GM18858 (cell line): ENCODE measurements at regions not wholly inside any gene's neighbourhood (a gene's known extent, or its start where the extent isn't known, plus 50 kb on each side); places are given as distances from the start of the nearest gene placed in this dataset.
"Not testable (repeated sequence)": the region's sequence is repeated elsewhere in the genome, so short reads cannot be mapped to it uniquely, and the experiment has no call there.

Source experiments
- ATAC-seq: cut with Tn5 transposase; IDR thresholded peaks from one replicate; pipeline ENCODE4 v1.9.1; 2021; ENCODE audit not compliant: unreplicated experiment

DNA sequence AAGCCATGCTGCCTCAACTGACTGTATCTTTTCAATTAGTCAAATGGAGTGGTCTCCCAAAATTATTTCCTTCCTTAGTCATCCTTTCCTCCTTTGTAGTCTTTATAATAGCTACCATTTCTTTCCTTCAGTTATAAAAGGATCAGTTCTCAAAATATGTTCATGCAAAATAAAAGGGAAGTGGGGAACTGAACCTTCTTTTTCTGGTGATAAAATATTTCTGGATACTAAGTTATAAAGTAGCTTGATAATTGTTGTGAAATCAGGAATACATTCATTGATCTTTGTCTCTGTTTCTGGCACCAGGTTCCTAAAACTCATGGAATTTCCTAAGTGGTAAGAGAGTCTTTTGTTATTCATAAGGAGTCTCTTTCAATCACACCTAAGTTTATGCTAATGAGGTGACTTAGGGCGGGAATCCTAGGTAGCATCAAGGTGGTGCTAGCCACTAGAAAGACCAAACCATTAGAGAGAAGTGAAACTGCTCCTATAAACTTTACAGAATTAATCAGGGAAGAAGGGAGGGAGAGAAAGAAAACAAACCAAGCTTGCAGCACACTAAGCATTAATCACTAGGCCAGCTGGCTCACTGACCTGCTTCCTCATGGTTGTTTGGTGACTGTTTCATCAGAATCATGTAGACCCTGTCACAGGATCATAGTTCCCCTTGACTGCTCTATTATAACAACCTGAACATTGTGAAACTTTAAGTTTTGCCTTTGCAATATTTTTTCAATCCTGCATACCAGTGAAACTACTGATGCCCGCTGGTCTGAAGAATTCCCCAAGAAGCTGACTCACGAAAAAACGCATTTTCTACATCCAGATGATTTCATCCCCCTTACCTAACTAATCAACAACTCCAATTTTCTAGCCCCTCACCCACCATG, 161.6 kb upstream of the PTBP2 start:
- no peak for ATAC-seq

DNA sequence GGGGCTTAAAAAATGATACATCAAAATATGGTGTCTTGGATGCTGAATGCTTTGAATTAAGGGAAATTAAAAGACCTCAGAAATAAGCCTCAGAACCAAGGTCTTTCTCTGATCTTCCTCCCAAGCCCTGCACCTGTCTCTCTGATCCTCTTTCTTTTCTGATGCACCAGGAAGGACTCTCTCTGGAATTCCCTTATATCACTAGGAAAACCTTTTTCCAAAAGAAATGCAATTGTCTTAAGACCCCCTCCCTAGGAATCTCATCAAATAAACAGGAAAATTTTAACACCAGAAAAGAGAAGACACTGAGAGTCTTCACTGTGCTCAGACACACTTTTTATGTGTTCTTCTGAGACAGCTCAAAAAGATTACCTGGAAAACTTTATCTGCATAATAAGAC, 159.5 kb upstream of the PTBP2 start:
- ATAC-seq: no peak

DNA sequence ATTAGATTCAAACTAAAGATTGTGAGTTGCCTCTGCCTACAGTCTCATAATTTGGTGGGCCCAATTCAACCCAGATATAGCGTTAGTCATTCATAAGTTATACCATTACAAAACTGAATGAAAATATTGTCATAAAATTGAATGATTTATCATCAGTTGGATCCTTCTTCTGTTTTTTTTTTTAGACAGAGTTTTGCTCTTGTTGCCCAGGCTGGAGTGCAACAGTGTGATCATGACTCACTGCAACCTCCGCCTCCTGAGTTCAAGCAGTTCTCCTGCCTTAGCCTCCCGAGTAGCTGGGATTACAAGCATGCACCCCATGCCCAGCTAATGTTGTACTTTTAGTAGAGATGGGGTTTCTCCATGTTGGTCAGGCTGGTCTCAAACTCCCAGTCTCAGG, 157.2 kb upstream of the PTBP2 start:
- ATAC-seq: not testable (repeated sequence)

DNA sequence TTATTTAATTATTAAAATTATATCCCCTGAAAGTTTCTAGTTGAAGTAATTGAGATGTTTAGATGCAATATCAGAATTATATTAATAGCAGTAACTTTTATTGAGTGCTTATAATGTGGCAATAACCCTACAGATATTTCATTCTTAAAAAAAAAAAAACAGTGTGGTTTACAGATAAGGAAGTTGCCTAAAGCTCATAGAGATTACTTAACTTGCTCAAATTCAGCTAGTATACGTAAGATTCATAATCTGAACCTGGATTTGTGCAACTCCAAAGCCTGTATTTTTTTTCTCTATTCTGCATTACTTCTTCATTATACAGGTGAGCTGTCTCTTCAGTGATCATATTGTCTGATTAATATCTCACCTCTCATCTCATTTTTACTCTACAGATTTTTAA, 156.0 kb upstream of the PTBP2 start:
- no peak for ATAC-seq

DNA sequence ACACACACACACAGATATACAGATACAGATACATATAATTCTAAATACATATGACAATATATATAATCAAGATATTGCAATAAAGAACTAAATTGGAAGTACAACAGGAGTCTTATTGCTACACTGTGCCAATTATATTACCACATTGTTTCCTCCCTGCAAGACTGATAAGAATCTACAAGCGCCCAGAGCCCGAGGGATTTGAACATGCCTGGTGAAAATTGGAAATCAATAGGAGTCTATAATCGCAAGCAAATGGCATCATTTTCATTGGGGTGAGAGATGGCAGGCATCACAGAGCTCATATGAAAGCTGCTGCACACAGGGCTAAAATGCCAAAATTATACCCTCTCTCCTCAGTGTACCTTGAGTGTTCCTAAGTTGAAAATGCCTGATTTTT, 152.9 kb upstream of the PTBP2 start:
- ATAC-seq: no peak

DNA sequence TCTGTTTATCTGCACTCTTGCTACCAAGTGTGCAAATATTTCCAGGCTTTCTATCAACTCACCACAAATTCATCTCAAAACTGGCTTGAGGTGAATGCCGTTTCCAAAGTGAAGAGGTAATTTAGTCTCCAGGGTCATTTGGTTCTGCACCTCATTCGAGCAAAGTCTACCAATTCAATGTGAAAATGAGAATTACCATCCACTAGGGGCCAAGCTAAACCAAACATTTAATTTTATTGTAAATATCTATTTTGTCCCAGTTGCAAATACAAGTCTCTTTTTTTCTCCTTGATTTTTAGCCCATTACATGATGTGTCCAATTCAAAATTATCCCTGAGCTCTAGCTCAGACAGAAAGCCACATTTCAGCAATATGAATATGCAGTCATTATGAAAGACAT, 152.3 kb upstream of the PTBP2 start:
- no peak for ATAC-seq

DNA sequence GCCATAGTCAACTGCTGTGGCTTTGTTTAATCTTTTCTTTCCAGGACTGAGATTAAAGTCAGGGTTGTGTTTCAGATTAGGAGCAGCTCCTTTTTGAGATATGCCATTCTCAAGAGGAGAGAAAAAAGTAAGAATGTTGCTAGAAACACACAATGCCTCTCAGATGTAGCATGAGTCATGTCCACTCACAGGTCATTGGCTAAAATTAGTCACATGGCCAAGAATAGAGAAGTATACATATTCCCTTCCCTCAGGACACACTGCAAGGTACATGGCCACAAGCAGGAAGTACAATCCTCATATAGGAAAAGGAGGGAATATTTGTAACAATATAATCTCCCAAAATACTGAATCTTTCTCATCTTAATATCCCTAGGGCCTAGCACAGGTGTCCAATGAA, 141.9 kb upstream of the PTBP2 start:
- ATAC-seq: no peak

DNA sequence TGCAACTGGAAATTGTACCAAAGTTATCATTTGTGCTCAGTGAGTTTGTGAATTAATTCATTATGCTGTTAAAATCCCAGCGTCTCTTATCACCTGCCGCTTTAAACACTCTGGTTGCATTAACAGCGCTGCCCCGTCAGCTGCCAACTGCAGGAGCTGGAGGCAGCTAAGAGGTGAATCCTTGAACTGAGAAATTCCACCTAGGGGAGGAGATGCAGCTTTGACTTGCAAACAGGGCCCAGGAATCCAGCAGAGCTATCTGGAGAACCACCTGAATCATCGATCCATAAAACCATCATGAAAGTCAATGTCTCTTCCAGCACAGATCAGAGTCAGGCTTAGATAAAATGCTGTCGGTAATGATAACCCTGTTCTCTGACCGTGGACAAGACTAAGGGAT, 140.7 kb upstream of the PTBP2 start:
- ATAC-seq: no peak

DNA sequence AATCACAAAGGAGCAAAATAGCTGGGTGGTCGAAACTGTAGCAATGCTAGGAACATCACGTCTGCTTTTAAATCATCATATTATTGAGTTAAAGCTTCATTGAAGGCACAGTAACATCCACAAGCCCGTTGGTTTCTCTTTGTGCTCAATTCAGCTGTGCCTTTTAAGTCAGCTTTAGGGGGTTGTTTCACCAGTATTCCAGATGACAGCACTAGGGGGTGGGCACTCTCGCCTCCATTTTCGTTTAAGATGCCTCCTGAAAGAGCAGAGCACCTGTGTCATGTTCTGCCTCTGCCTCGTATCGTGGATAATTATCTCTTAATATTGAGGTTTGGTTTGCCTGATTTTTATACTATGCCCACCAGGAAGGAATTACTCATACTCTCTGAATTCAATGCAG, 139.8 kb upstream of the PTBP2 start:
- no peak for ATAC-seq

DNA sequence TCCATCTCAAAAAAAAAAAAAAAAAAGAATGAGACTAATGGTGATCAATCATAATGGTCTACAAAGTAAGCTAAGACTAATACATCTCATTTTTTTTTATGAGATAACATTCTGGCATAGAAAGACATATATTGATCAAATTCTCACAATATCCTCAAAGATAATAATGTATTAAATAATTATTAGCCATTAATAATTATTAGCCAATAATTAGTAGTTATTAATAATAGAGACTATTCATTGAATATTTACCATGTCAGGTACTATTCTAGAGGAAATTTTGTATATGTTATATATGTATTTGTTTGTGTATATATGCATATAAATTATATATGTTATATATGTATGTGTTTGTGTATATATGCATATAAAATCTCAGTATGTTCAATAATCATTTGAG, 137.7 kb upstream of the PTBP2 start:
- no peak for ATAC-seq

DNA sequence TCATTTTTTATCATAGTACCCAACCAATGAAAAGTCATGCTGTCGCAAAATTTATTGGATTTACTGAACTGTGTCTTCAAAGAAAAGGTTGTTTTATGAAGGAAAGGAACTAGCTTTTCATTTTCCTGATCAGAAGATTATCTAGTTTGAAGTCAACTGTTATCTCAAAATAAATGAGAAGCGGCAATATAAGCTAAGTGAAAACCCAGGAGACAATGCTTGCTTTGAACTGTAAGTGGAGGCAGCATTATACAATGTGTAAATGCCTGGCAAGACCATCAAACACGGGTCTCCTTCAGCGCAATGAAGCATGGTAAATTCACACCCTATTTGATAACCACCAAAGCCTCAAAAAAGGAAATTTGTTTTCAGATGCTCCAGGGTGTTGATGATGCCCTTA, 134.4 kb upstream of the PTBP2 start:
- no peak for ATAC-seq

DNA sequence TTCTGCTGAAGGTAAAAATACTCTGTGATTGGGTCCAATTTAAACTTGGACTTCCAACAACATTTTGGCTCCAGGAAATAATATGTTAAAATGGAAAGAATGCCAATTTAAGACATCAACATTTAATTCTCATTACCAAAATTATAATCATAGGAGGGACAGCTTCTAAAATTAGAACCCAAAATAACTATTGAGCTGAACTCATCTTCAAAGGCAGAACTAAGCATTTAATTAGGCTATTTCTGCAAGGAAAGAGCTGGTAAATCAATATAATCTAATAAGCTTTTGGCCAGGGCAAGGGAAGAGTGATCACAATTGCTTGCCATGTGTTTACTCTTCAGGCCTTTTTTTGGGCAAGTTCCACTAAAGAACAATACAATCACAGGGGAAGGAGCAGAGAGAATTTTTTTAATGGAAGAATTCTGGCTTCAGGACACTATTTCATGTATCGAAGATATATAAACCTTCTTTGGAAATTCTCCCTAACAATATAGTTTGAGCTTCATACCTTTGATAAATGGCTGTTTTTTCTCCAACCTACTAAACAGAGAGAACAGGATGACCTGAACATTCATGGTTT, 133.1 kb upstream of the PTBP2 start:
- no peak for ATAC-seq

DNA sequence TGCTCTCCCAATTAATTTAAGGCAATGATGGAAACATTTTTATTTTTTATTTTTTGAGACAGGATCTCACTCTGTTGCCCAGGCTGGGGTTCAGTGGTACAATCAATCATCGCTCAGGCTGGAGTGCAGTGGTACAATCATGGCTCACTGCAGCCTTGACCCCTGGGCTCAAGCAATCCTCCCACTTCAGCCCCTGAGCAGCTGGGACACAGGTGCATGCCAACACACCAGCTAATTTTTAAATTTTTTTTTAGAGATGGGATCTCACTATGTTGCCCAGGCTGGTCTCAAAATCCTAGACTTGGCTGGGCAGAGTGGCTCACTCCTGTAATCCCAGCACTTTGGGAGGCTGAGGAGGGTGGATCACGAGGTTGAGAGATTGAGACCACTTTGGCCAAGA, 126.1 kb upstream of the PTBP2 start:
- ATAC-seq: not testable (repeated sequence)

DNA sequence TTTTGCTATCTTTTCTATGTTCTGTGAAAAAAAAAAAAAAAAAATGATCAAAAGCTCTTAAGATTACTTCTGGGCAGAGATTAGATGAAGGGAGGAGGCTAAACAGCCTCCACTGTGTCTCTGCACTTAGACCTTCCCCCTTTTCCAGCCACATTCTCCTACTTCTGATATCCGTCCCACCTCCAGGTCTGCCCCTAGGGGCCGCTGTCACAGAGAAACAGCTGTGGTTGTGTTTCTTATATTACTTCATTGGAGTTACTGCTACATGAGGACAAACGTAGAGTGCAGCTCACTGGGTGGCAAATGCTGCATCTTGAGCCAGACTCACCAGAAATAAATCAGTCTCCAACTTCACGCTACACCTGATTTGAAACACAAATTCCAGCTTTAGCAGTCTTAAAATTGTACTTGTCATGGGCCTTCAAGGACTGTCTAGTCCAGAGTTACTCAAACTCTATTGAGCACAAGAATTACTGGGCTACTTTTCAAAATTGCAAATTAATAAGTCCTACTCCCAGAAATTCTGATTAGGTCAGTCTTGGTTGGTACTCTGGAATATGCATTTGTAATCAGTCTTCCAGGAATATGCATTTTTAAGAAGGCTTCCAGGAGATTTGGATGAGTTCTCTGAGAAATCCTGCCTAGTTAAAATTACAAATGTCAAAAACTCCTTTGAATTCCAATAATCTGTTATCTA, 125.2 kb upstream of the PTBP2 start:
- ATAC-seq: peak; percentile 81

DNA sequence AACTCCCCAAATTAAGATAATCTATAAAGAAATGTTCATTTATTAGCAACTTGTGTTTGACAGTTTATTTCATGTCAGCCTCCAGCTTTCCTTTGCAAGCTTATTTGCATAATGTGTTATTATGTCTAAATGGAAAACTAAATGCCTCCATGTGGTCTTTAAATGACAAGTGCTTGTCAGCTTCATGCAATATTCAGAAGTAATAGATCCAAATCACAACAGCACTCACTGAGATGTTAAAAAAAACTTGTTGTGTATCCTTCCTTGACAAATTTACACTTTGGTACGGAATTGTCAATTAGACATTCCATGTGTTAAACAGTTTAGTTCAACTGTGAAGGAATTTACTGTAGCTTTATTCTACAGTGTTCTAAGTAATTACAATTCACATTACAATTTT, 124.4 kb upstream of the PTBP2 start:
- ATAC-seq: no peak

DNA sequence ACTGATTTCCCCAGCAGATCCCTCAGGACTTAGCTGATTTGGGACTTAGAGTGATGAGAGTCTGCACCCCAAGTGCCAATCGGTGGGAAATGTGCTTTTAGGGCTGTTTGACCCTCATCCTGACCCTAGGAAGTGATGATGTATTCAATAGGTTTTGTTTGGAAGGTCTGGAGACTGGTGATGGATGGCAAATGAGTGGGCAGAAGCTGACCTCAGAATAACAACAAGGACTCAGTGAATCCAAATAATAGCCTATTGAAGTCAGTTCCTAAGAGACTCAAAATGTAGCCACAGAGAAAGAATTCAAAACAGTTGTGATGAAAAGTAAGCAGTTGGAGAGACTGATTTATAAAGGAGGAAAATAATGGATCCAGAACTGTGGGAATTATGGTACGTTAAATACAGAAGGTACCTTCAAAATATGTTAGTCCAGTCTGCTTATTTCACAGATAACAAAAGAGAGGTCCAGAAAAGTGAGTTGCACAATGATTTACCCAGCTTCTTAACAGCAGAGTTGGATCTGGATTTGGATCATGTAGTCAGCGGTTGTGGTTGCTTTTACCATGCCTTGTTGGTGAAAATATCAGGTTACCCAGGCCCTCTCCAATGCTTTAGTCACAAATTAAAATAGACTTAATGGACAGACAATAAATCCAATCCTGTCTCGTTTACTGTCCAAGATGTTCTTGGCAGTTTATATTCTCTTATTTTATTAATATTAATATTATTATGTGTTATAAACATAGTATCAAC, 123.0 kb upstream of the PTBP2 start:
- ATAC-seq: no peak

DNA sequence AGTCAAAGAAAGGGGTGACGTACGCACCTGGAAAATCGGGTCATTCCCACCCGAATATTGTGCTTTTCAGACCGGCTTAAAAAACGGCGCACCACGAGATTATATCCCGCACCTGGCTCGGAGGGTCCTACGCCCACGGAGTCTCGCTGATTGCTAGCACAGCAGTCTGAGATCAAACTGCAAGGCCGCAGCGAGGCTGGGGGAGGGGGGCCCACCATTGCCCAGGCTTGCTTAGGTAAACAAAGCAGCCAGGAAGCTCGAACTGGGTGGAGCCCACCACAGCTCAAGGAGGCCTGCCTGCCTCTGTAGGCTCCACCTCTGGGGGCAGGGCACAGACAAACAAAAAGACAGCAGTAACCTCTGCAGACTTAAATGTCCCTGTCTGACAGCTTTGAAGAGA, 117.0 kb upstream of the PTBP2 start:
- ATAC-seq: not testable (repeated sequence)

DNA sequence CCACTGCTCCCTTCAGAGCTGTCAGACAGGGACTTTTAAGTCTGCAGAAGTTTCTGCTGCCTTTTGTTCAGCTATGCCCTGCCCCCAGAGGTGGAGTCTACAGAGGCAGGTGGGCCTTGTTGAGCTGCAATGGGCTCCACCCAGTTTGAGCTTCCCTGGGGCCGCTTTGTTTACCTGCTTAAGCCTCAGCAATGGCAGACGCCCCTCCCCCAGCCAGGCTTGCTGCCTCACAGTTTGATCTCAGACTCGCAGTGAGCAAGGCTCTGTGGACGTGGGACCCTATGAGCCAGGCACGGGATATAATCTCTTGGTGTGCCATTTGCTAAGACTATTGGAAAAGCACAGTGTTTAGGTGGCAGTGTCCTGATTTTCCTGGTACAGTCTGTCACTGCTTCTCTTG, 104.2 kb upstream of the PTBP2 start:
- ATAC-seq: not testable (repeated sequence)

DNA sequence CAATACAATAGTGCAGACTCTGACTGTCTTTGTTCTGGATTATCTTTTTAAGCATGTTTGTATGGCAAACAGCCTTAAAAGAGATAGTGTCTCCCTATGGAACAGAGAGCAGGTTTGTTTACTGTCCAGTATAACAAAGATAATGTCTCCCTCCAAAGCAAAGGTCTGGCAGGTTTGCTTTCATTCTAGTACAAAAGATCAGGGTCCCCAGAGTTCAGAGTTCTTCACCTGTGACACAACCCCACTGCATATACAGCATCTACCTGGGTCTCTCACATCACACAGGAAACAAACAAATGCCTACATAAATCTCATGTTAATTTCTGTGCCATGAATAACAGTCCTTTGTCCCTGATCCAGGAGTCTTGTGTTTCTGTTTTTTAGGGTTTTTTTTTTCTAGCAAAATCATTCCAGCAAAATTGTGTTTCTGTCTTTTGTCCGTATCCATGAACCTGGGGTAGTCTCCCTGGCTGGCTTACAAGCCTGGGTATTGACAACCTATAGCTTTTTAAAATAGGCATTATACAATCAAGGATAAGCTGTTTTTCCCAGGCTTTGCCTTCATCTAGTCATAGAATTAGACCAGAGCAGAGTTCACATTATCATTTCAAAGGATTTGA, 89.4 kb upstream of the PTBP2 start:
- no peak for ATAC-seq

DNA sequence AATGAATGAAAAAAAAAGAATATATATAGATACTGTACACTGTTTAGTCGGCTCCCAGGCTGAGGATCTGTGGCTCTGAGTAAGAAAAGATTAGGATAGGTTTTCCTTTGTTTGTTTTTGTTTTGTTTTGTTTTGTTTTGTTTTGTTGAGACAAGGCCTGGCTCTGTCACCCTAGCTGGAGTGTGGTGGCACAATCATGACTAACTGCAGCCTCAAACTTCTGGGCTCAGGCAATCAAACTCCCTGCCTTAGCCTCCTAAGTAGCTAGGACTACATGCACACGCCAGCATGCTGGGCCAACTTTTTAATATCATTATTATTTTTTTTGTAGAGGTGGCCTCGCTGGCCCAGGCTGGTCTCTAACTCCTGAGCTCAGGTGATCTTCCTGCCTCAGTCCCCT, 87.9 kb upstream of the PTBP2 start:
- ATAC-seq: no peak

DNA sequence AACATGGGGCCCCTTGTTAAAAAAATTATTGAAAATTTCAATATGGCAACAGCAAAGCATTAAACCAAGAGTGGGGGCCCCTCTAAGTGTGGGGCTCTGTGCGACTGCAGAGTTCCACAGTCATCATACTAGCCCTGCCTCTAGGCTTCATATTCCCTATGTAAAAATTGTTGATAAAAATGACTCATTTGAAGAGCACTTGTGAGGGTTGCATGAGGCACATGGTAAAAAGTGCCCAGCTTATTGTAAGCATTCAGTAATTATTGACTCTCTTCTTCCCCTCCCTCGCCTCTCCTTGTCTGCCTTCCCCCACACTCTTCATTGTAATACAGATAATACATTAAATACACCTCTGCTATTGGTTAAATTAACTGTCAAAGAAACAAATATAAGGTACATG, 86.7 kb upstream of the PTBP2 start:
- no peak for ATAC-seq
